ENCODE measurements at regions not wholly inside any gene's neighbourhood (a gene's known extent, or its start where the extent isn't known, plus 50 kb on each side); places are given as distances from the start of the nearest gene placed in this dataset.

- TF ChIP-seq, protein P1, sequence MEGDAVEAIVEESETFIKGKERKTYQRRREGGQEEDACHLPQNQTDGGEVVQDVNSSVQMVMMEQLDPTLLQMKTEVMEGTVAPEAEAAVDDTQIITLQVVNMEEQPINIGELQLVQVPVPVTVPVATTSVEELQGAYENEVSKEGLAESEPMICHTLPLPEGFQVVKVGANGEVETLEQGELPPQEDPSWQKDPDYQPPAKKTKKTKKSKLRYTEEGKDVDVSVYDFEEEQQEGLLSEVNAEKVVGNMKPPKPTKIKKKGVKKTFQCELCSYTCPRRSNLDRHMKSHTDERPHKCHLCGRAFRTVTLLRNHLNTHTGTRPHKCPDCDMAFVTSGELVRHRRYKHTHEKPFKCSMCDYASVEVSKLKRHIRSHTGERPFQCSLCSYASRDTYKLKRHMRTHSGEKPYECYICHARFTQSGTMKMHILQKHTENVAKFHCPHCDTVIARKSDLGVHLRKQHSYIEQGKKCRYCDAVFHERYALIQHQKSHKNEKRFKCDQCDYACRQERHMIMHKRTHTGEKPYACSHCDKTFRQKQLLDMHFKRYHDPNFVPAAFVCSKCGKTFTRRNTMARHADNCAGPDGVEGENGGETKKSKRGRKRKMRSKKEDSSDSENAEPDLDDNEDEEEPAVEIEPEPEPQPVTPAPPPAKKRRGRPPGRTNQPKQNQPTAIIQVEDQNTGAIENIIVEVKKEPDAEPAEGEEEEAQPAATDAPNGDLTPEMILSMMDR (IDR thresholded peaks at IDR 0.05), result no peak
- intact Hi-C loops (cut with DNase I, micrococcal nuclease), result no loop called here
- Histone ChIP-seq H3K9me3 (no peaks in the 10 kb centered on the region), H3K4me3 (no peak overlapping the region), H3K36me3 (ENCODE audit: low read depth) (no peaks in the 10 kb centered on the region), H3K4me1 (ENCODE audit: low read depth) (no peaks in the 10 kb centered on the region)
- no peak for ATAC-seq
- no peak for DNase-seq
These were observed 923.8 kb downstream of the RAPGEF2 start for GRCh38 chr4:160026721-160027120.

DNA sequence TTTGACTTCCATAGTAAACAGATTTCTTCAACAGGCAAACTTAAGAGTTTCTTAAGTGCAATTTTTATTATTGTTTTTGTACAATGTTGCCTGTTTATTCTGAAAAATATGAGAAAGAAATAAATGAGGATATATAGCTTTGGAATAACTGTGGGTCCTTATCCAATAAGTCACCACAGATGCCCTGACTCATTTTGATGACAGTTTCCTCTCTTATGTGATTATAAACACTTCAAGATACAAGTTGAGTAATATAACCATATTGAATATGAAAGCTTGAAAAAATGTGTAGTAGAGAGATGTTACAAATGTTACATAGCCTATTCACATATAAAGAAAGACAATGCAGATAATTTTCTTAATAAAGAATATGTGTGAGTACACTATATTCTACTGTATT is 931.6 kb downstream of the RAPGEF2 start:
- TF ChIP-seq, protein P1 (IDR thresholded peaks at IDR 0.05), result no peak
- H3K4me3 ChIP-seq, result no peak overlapping the region
- H3K36me3 ChIP-seq (ENCODE audit: low read depth), result no peaks in the 10 kb centered on the region
- DNase-seq (no peak), ATAC-seq (no peak)
- intact Hi-C loops (cut with DNase I, micrococcal nuclease), result no loop called here
- H3K4me1 ChIP-seq (ENCODE audit: low read depth), result no peaks in the 10 kb centered on the region
- H3K9me3 ChIP-seq, result no peaks in the 10 kb centered on the region

DNA sequence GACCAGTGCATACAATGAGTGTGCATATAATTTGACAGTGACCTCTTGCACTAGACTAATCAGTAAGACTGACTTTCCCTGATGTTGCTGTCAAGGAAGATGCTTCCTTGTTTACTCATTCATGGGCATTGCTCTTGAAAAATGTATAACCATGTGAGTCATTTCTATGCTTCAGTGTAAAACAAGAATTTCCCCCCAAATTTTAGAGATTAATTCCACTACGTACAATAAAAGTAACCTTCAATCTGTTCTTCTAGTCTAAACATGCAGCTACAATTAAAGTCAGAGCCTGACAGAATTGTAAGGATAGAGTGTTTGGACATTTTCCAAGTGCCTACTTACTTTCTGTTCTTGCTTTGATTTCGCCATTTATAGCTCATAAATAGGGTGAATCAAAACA is 935.7 kb downstream of the RAPGEF2 start:
- ATAC-seq (no peak), DNase-seq (no peak)
- H3K4me1 ChIP-seq (ENCODE audit: low read depth), result no peaks in the 10 kb centered on the region
- H3K9me3 ChIP-seq, result no peaks in the 10 kb centered on the region
- TF ChIP-seq, protein P1 (IDR thresholded peaks at IDR 0.05), result no peak
- no peaks in the 10 kb centered on the region for H3K36me3 ChIP-seq (ENCODE audit: low read depth)
- intact Hi-C loops (cut with DNase I, micrococcal nuclease), result no loop called here
- H3K4me3 ChIP-seq, result no peak overlapping the region

- H3K4me3 ChIP-seq, result no peak overlapping the region
- no peaks in the 10 kb centered on the region for H3K36me3 ChIP-seq (ENCODE audit: low read depth)
- TF ChIP-seq, protein P1 (IDR thresholded peaks at IDR 0.05), result no peak
- ATAC-seq, result no peak
- no peaks in the 10 kb centered on the region for H3K4me1 ChIP-seq (ENCODE audit: low read depth)
- intact Hi-C loops (cut with DNase I, micrococcal nuclease), result no loop called here
- no peak for DNase-seq
- no peaks in the 10 kb centered on the region for H3K9me3 ChIP-seq
These were observed 941.8 kb downstream of the RAPGEF2 start for GRCh38 chr4:160044693-160045092.

DNA sequence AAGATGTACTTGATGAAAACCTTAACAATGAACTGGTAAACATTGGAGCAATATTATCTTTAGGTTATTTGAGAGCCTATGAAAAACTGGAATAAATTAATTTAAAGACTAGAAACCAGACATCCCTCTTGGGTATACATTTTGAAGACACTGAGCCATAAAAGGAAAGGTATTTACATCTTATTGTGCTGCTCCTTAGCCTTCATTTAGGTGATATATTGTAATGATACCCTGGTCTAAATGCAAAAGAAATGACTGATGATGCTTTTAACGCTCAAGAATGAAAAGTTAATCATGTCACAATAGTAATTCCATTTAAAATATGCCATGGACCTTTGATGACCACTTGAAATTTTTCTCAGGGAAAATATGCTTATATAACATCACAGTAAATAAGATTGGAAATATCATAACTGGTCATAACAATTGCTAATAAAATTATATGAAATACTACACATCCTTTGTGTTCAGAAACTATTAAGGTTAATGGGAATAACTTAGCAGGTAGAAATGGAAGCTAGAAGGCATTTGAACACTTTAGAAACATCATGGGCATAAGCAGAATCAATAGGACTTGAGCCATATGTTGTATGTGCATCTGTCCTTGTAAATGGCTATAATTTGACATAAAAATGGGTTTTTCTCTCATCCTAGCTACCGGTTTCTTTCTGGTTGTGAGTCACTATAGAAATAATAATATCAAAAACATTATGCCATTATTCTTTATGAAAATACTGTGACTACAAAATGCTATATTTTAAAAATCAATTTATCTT is 979.7 kb downstream of the RAPGEF2 start:
- Histone ChIP-seq H3K4me1 (ENCODE audit: low read depth) (no peaks in the 10 kb centered on the region), H3K4me3 (no peak overlapping the region), H3K9me3 (no peaks in the 10 kb centered on the region), H3K36me3 (ENCODE audit: low read depth) (no peaks in the 10 kb centered on the region)
- ATAC-seq, result no peak
- intact Hi-C loops (cut with DNase I, micrococcal nuclease), result no loop called here
- DNase-seq, result no peak
- TF ChIP-seq, protein P1 (IDR thresholded peaks at IDR 0.05), result no peak

Data from mucosa of descending colon (tissue), 3 donors.